Endothelial cell of umbilical vein (primary cell): ENCODE measurements at regions not wholly inside any gene's neighbourhood (a gene's known extent, or its start where the extent isn't known, plus 50 kb on each side); places are given as distances from the start of the nearest gene placed in this dataset.

ENCODE experiments used
- BruUV-seq: library from RNA; stranded (reverse); fragments of 400-500 nt; replicated peaks from 2 replicates; lab custom pipeline; 2021; lab: Mats Ljungman, UMichigan
- CTCF ChIA-PET: fragments of 300-600, 350-600 bp; sonication (Branson Sonifier 250); formaldehyde crosslinking; loops from one replicate; lab custom pipeline; 2021; ENCODE audit warnings: antibody characterized with exemption, inconsistent platforms; lab: Charles Lee
- POLR2A ChIA-PET: fragments of 300-600, 350-600 bp; sonication (Branson Sonifier 250); formaldehyde crosslinking; loops from one replicate; lab custom pipeline; 2021; ENCODE audit warnings: antibody characterized with exemption, inconsistent platforms; lab: Charles Lee
- DNase-seq: peaks from one replicate; pipeline ENCODE4 v3.0.0-alpha.2; 2011; ENCODE audit warnings: low read depth, low spot score
- FAIRE-seq: peaks from 2 replicates; lab custom pipeline; 2011; peaks lifted over from hg19 to GRCh38; lab: Jason Lieb, UNC
- H2AFZ ChIP-seq: 2 replicates; pipeline ENCODE4 v1.6.0; 2012; ENCODE audit warnings: low read depth, low read length, control low read depth, inconsistent platforms
- H3K27ac ChIP-seq: 2 replicates; pipeline ENCODE4 v1.5.1; 2011; ENCODE audit warnings: low read depth, mild to moderate bottlenecking, control low read depth, low read length, moderate library complexity; ENCODE audit not compliant: insufficient read depth
- H3K27me3 ChIP-seq, 2 experiments: 2 replicates each; pipeline versions ENCODE4 v1.6.0 to v1.6.1; 2011; ENCODE audit warnings: low read length in 2 of 2, mixed read lengths in 1 of 2; ENCODE audit not compliant: control insufficient read depth in 2 of 2, insufficient read depth in 2 of 2
- H3K36me3 ChIP-seq, 2 experiments: 2 replicates in 1 of 2; 3 replicates in 1 of 2; pipeline ENCODE4 v1.5.1; 2011; ENCODE audit warnings: low read length in 2 of 2, mild to moderate bottlenecking in 1 of 2, moderate library complexity in 1 of 2; ENCODE audit not compliant: control insufficient read depth in 2 of 2, insufficient read depth in 2 of 2; ENCODE audit errors: extremely low read depth in 1 of 2
- H3K4me1 ChIP-seq: 3 replicates; pipeline ENCODE4 v1.5.1; 2011; ENCODE audit warnings: mild to moderate bottlenecking, low read length; ENCODE audit not compliant: control insufficient read depth, insufficient read depth; ENCODE audit errors: extremely low read depth
- H3K4me2 ChIP-seq: 2 replicates; pipeline ENCODE4 v1.6.1; 2011; ENCODE audit warnings: low read length, control low read depth, mixed read lengths; ENCODE audit not compliant: insufficient read depth
- H3K4me3 ChIP-seq, 3 experiments: fragments of 200-600 bp in 1 of 3; sonication (generic), shearing (Covaris generic) in 1 of 3; replicated peaks in 1 of 3; 2 replicates each; pipeline ENCODE4 v1.5.1; 2011 to 2016; ENCODE audit warnings: control low read depth in 3 of 3, low read length in 3 of 3, mild to moderate bottlenecking in 2 of 3, inconsistent platforms in 1 of 3, low read depth in 1 of 3, moderate library complexity in 1 of 3; ENCODE audit not compliant: insufficient read depth in 1 of 3
- H3K79me2 ChIP-seq: 2 replicates; pipeline ENCODE4 v1.6.0; 2012; ENCODE audit warnings: low read length, inconsistent platforms; ENCODE audit not compliant: control insufficient read depth, insufficient read depth
- H3K9ac ChIP-seq: replicated peaks from 2 replicates; pipeline ENCODE3; 2011; ENCODE audit warnings: low read length, control low read depth; ENCODE audit not compliant: insufficient read depth; ENCODE audit errors: extremely low read depth
- H3K9me1 ChIP-seq: replicated peaks from 3 replicates; pipeline ENCODE4 v1.6.0; 2011; ENCODE audit warnings: mild to moderate bottlenecking, low read length; ENCODE audit not compliant: control insufficient read depth, insufficient read depth; ENCODE audit errors: extremely low read depth
- H3K9me3 ChIP-seq: replicated peaks from 2 replicates; pipeline ENCODE4 v1.5.1; 2012; ENCODE audit warnings: low read length, inconsistent platforms; ENCODE audit not compliant: control insufficient read depth, insufficient read depth
- H4K20me1 ChIP-seq: replicated peaks from 2 replicates; pipeline ENCODE3; 2011; ENCODE audit warnings: mild to moderate bottlenecking, low read length; ENCODE audit not compliant: control insufficient read depth, insufficient read depth; ENCODE audit errors: extremely low read depth
- CTCF ChIP-seq, 2 donors: IDR thresholded peaks; 1 replicate in 1 of 2; 2 replicates in 1 of 2; pipeline ENCODE4 v1.5.1; 2011; ENCODE audit warnings: low read length in 2 of 2, mild to moderate bottlenecking in 2 of 2, moderate library complexity in 2 of 2, control low read depth in 1 of 2, inconsistent platforms in 1 of 2, low read depth in 1 of 2; ENCODE audit not compliant: insufficient read depth in 1 of 2; ENCODE audit errors: extremely low read depth in 1 of 2
- MAX ChIP-seq: IDR thresholded peaks from 2 replicates; pipeline ENCODE4 v1.6.1; 2011; ENCODE audit not compliant: insufficient read depth, insufficient read length
- MYC ChIP-seq: IDR thresholded peaks from one replicate; pipeline ENCODE4 v1.6.1; 2011; ENCODE audit warnings: mild to moderate bottlenecking, low read depth, low read length
- dilution Hi-C: fragments of 300-500 bp; cut with MboI; formaldehyde crosslinking; loops from one replicate; pipeline ENCODE4 v1.15.0; 2019; ENCODE audit warnings: low sequenced_read_pairs; ENCODE audit not compliant: extremely low pct_ligation_motif_present
- intact Hi-C: fragments of 100-400 bp; cut with micrococcal nuclease; formaldehyde crosslinking; loops from one replicate; pipeline ENCODE4 v1.10.0; 2022

GRCh38 chr3:116863270-116863770 is 153.7 kb downstream of the TUSC7 start:
- intact Hi-C loops = no loop called here
- CTCF ChIA-PET = interaction anchor here (0.9 to 3.9 kb wide), 9 partner anchors 8 to 1134 kb away, joined by 3 to 24 read pairs (median 4); no protein-coding TSS in a partner anchor
- Histone ChIP-seq H3K4me3 (no peak overlapping the region), H3K27me3 (peaks cover 4% of the 10 kb centered on the region in 2 experiments), H3K9me3 (no peaks in the 10 kb centered on the region), H3K9me1 (no peaks in the 10 kb centered on the region), H3K27ac (no peak overlapping the region), H4K20me1 (no peaks in the 10 kb centered on the region), H3K79me2 (no peaks in the 10 kb centered on the region), H2AFZ (no peak overlapping the region), H3K4me2 (no peak overlapping the region), H3K36me3 (no peaks in the 10 kb centered on the region), H3K4me1 (peaks cover 3% of the 10 kb centered on the region), H3K9ac (no peak overlapping the region)
- no peak for TF ChIP-seq MAX
- dilution Hi-C loops = no loop called here
- BruUV-seq = no TSS peak
- FAIRE-seq (no peak), DNase-seq (no peak)
- POLR2A ChIA-PET = no interaction called here

- BruUV-seq = no TSS peak
- H2AFZ ChIP-seq = peak overlapping the region; percentile 76
- ChIA-PET POLR2A (no interaction called here), CTCF (interaction anchor here (0.6 to 3.9 kb wide), 11 partner anchors 8 to 1133 kb away, joined by 3 to 24 read pairs (median 4); no protein-coding TSS in a partner anchor)
- H3K36me3 ChIP-seq = no peaks in the 10 kb centered on the region
- H3K27ac ChIP-seq = no peak overlapping the region
- intact Hi-C loops = loop anchor here (1.0 to 2.0 kb wide), 8 partner anchors 65 to 1133 kb away; no protein-coding TSS in a partner anchor
- TF ChIP-seq CTCF (IDR thresholded peaks at IDR 0.05; ENCODE audit: extremely low read depth in 1 of 2, insufficient read depth in 1 of 2, low read depth in 1 of 2, low read length in 2 of 2) = peak; percentile 41 to 45
- TF ChIP-seq MYC = no peak
- peak; percentile 73 for FAIRE-seq
- dilution Hi-C loops = no loop called here
- H3K4me1 ChIP-seq = peaks cover 3% of the 10 kb centered on the region
- peak; percentile 79 for DNase-seq
- H3K4me3 ChIP-seq = peak overlapping the region; percentile 17 to 66 (median 28)
- H3K27me3 ChIP-seq = peaks cover 4% of the 10 kb centered on the region in 2 experiments
- H4K20me1 ChIP-seq = no peaks in the 10 kb centered on the region
- no peaks in the 10 kb centered on the region for H3K79me2 ChIP-seq
- H3K9ac ChIP-seq = no peak overlapping the region
- no peaks in the 10 kb centered on the region for H3K9me3 ChIP-seq
- no peaks in the 10 kb centered on the region for H3K9me1 ChIP-seq
- H3K4me2 ChIP-seq = peak overlapping the region; percentile 91
Measured at GRCh38 chr3:116863822-116864589, 154.4 kb downstream of the TUSC7 start.
